ENCODE measurements at regions not wholly inside any gene's neighbourhood (a gene's known extent, or its start where the extent isn't known, plus 50 kb on each side); places are given as distances from the start of the nearest gene placed in this dataset.
"Not testable (repeated sequence)": the region's sequence is repeated elsewhere in the genome, so short reads cannot be mapped to it uniquely, and the experiment has no call there.

GRCh38 chr17:79556271-79556670 lies 54.6 kb downstream of the RBFOX3 start:
- DNase-seq, result no peak
- no peak for TF ChIP-seq POLR2A (IDR thresholded peaks at IDR 0.05)
- TF ChIP-seq CTCF (IDR thresholded peaks at IDR 0.05), result no peak
- Histone ChIP-seq H3K4me1 (no peaks in the 10 kb centered on the region), H3K36me3 (no peaks in the 10 kb centered on the region), H3K9me3 (peaks cover 0 to 3% of the 10 kb centered on the region in 2 donors), H3K27me3 (no peaks in the 10 kb centered on the region), H3K27ac (no peak overlapping the region), H3K4me3 (no peak overlapping the region)
- intact Hi-C loops (cut with DNase I; ENCODE audit: low total_unique reads), result no loop called here

GRCh38 chr17:79555543-79555942 lies 55.3 kb downstream of the RBFOX3 start:
- Histone ChIP-seq H3K4me1 (no peaks in the 10 kb centered on the region), H3K36me3 (no peaks in the 10 kb centered on the region), H3K27me3 (no peaks in the 10 kb centered on the region), H3K4me3 (no peak overlapping the region), H3K27ac (no peak overlapping the region), H3K9me3 (peaks cover 0 to 3% of the 10 kb centered on the region in 2 donors)
- no peak for DNase-seq
- intact Hi-C loops (cut with DNase I; ENCODE audit: low total_unique reads), result no loop called here
- TF ChIP-seq CTCF (IDR thresholded peaks at IDR 0.05) (no peak), POLR2A (IDR thresholded peaks at IDR 0.05) (no peak)

- H3K36me3 ChIP-seq; H3K4me1 ChIP-seq; H3K9me3 ChIP-seq; intact Hi-C loops (cut with DNase I; ENCODE audit: low total_unique reads); H3K27me3 ChIP-seq; H3K27ac ChIP-seq; DNase-seq; H3K4me3 ChIP-seq: not testable (repeated sequence)
Observed at GRCh38 chr17:79554346-79554745, 56.5 kb downstream of the RBFOX3 start.

GRCh38 chr17:79552824-79553223 lies 58.0 kb downstream of the RBFOX3 start:
- Histone ChIP-seq H3K27me3 (no peaks in the 10 kb centered on the region), H3K4me3 (no peak overlapping the region), H3K36me3 (no peaks in the 10 kb centered on the region), H3K4me1 (no peaks in the 10 kb centered on the region), H3K9me3 (peaks cover 0 to 3% of the 10 kb centered on the region in 2 donors), H3K27ac (no peak overlapping the region)
- intact Hi-C loops (cut with DNase I; ENCODE audit: low total_unique reads), result no loop called here
- DNase-seq, result no peak
- no peak for TF ChIP-seq POLR2A (IDR thresholded peaks at IDR 0.05)
- no peak for TF ChIP-seq CTCF (IDR thresholded peaks at IDR 0.05)

- no peak for DNase-seq
- intact Hi-C loops (cut with DNase I; ENCODE audit: low total_unique reads), result no loop called here
- no peaks in the 10 kb centered on the region for H3K4me1 ChIP-seq
- no peaks in the 10 kb centered on the region for H3K27me3 ChIP-seq
- H3K27ac ChIP-seq, result no peak overlapping the region
- peaks cover 0 to 3% of the 10 kb centered on the region in 2 donors for H3K9me3 ChIP-seq
- H3K4me3 ChIP-seq, result no peak overlapping the region
- no peak for TF ChIP-seq CTCF (IDR thresholded peaks at IDR 0.05)
- TF ChIP-seq POLR2A (IDR thresholded peaks at IDR 0.05), result no peak
- no peaks in the 10 kb centered on the region for H3K36me3 ChIP-seq
Observed at GRCh38 chr17:79552405-79552804, 58.4 kb downstream of the RBFOX3 start.

All from uterus (tissue), 3 donors.